ENCODE measurements at regions not wholly inside any gene's neighbourhood (a gene's known extent, or its start where the extent isn't known, plus 50 kb on each side); places are given as distances from the start of the nearest gene placed in this dataset.

DNA sequence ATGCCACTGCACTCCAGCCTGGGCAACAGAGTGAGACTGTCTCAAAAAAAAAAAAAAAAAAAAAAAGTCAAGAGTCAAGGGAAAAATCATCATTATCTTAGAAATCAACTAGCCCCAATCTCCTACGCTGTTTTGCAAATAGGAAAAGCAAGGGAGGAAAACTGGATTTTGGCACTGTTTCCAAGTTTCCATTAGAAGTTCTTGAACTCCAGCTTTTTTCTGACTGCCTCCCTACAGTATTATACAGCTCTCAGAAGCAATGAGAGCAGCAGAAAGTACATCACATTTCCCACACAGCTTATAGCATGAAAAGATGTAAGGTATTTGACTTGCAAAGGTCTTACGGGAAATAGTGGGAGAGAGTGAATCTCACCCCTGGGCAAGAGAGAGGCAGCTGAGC is 127.8 kb downstream of the OSR1 start:
- TF ChIP-seq, protein P1, sequence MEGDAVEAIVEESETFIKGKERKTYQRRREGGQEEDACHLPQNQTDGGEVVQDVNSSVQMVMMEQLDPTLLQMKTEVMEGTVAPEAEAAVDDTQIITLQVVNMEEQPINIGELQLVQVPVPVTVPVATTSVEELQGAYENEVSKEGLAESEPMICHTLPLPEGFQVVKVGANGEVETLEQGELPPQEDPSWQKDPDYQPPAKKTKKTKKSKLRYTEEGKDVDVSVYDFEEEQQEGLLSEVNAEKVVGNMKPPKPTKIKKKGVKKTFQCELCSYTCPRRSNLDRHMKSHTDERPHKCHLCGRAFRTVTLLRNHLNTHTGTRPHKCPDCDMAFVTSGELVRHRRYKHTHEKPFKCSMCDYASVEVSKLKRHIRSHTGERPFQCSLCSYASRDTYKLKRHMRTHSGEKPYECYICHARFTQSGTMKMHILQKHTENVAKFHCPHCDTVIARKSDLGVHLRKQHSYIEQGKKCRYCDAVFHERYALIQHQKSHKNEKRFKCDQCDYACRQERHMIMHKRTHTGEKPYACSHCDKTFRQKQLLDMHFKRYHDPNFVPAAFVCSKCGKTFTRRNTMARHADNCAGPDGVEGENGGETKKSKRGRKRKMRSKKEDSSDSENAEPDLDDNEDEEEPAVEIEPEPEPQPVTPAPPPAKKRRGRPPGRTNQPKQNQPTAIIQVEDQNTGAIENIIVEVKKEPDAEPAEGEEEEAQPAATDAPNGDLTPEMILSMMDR (IDR thresholded peaks at IDR 0.05) = no peak
- TF ChIP-seq POLR2A (IDR thresholded peaks at IDR 0.05) = no peak

Data from esophagus squamous epithelium (tissue), 4 donors.